Heart left ventricle (tissue), 13 donors: ENCODE measurements at regions not wholly inside any gene's neighbourhood (a gene's known extent, or its start where the extent isn't known, plus 50 kb on each side); places are given as distances from the start of the nearest gene placed in this dataset.

ENCODE experiments used
- CTCF ChIP-seq, 12 donors: fragments of 200-600 bp; sonication (generic) in 4 of 12; IDR thresholded peaks; one replicate each; pipeline versions ENCODE4 v1.5.0 to v1.8.0; 2018 to 2022; ENCODE audit warnings: antibody characterized with exemption in 12 of 12, mild to moderate bottlenecking in 5 of 12
- POLR2A ChIP-seq, 2 donors: fragments of 450-650 bp; IDR thresholded peaks; one replicate each; pipeline ENCODE4 v1.6.1; 2017; ENCODE audit warnings: antibody characterized with exemption in 2 of 2, mild to moderate bottlenecking in 2 of 2, moderate library complexity in 2 of 2
- donor health status: ischemic (EF 13 %, LVEDD 7.1; RV severe dilation, severe dysfunction).
- donor health status: DM: no; HTN: yes; CAD: no.
- donor health status: DM: no; HTN: no; CAD: no.
- donor health status: ischemic (EF 25% LVEDD 6.9; RV normal size, moderate dysfunction).
- donor health status: ischemic (EF 25% LVEDD 5.7; RV mildly dilated, moderate dysfunction).
- donor health status: ischemic (EF 35%, LVEDD 5.7; RV mildly dilated, moderate dysfunction).
- donor health status: nonischemic (EF 11% LVEDD 7.7; RV severe dilation, severe dysfunction).
- donor health status: DM: yes; HTN: yes; CAD: no.
- donor health status: PGD.
- donor health status: ischemic (EF 29% LVEDD 5.4; RV normal size, mild dysfunction).
- donor health status: nonischemic (EF 23%, LVEDD 6.1; RV moderate dilation, normal function).

GRCh38 chr3:20523293-20523692 lies 337.3 kb upstream of the SGO1 start:
- TF ChIP-seq CTCF (IDR thresholded peaks at IDR 0.05) (no peak), POLR2A (IDR thresholded peaks at IDR 0.05) (no peak)
